ENCODE measurements at regions not wholly inside any gene's neighbourhood (a gene's known extent, or its start where the extent isn't known, plus 50 kb on each side); places are given as distances from the start of the nearest gene placed in this dataset.

DNA sequence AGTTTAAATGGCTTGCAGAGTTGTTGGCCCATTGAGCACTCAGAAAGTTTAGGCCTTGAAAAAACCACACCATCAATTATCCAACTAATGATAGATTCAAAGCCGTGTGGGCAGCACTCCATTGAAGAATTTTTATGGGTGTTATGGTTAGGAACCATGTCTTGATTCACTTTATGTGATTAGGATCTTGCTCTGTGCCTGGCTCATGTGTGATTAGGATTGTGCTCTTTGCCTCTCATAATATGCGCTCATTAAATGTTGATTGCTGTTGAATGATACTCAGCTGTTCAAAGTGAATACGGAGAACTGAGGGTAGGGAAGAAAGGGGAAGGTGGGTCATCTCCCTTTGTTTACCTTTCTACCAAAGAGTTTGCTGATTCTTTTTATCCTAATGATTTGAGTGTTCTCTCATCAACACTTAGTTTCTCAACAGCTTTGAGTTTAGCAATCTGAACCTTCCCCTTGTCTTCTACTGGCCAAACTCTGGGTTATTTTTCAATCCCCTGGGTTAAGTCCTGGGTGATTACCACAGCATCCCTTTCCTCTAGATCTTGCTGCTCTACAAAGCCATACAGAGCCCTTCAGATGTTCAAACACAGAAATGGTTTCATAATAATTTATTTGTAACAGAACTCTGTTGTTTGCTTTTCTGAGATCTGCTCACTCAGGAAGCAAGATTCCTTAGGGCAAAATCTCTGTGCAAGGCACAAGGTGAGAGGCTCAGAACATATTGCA lies 668.8 kb upstream of the RGMB start:
- Histone ChIP-seq H3K36me3 (ENCODE audit: control insufficient read depth in 2 of 2, insufficient read depth in 1 of 2, low read length in 2 of 2) (no peaks in the 10 kb centered on the region), H3K4me3 (ENCODE audit: low read depth, low read length) (no peak overlapping the region), H3K4me1 (ENCODE audit: control insufficient read depth, insufficient read depth, low read length) (no peaks in the 10 kb centered on the region), H3K9me3 (ENCODE audit: control insufficient read depth, insufficient read depth, low read depth, low read length) (no peaks in the 10 kb centered on the region), H3K27ac (ENCODE audit: extremely low read depth, low read depth, low read length) (no peak overlapping the region)
- no peak for TF ChIP-seq ZNF544 (tag by site-specific recombination; IDR thresholded peaks at IDR 0.05)
- TF ChIP-seq ZNF350 (tag by site-specific recombination; IDR thresholded peaks at IDR 0.05): no peak
- no peak for TF ChIP-seq ZNF311 (tag by site-specific recombination; IDR thresholded peaks at IDR 0.05; ENCODE audit: borderline replicate concordance)
- no peak for TF ChIP-seq ZBTB26 (tag by site-specific recombination; optimal IDR thresholded peaks at IDR 0.05)
- no peak for TF ChIP-seq YY1 (tag by site-specific recombination; IDR thresholded peaks at IDR 0.05)
- no peak for TF ChIP-seq SALL2 (tag by site-specific recombination; IDR thresholded peaks at IDR 0.05; ENCODE audit: borderline replicate concordance)
- no peak for TF ChIP-seq ZNF449 (tag by site-specific recombination; IDR thresholded peaks at IDR 0.05)
- no peak for TF ChIP-seq ZNF146 (tag by site-specific recombination; IDR thresholded peaks at IDR 0.05)
- TF ChIP-seq ZNF211 (tag by site-specific recombination; IDR thresholded peaks at IDR 0.05; ENCODE audit: low read depth): no peak
- TF ChIP-seq, protein P1, sequence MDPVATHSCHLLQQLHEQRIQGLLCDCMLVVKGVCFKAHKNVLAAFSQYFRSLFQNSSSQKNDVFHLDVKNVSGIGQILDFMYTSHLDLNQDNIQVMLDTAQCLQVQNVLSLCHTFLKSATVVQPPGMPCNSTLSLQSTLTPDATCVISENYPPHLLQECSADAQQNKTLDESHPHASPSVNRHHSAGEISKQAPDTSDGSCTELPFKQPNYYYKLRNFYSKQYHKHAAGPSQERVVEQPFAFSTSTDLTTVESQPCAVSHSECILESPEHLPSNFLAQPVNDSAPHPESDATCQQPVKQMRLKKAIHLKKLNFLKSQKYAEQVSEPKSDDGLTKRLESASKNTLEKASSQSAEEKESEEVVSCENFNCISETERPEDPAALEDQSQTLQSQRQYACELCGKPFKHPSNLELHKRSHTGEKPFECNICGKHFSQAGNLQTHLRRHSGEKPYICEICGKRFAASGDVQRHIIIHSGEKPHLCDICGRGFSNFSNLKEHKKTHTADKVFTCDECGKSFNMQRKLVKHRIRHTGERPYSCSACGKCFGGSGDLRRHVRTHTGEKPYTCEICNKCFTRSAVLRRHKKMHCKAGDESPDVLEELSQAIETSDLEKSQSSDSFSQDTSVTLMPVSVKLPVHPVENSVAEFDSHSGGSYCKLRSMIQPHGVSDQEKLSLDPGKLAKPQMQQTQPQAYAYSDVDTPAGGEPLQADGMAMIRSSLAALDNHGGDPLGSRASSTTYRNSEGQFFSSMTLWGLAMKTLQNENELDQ (tag by site-specific recombination; IDR thresholded peaks at IDR 0.05; ENCODE audit: low read depth): no peak
- TF ChIP-seq KLF7 (tag by site-specific recombination; IDR thresholded peaks at IDR 0.05; ENCODE audit: borderline replicate concordance): no peak
- no peak for TF ChIP-seq ZNF175 (tag by site-specific recombination; IDR thresholded peaks at IDR 0.05)
- no peak for TF ChIP-seq GLIS1 (tag by site-specific recombination; IDR thresholded peaks at IDR 0.05)
- no peak for TF ChIP-seq SP2 (tag by site-specific recombination; IDR thresholded peaks at IDR 0.05)
- no peak for TF ChIP-seq OVOL3 (tag by site-specific recombination; IDR thresholded peaks at IDR 0.05)
- ChIA-PET POLR2A (no interaction called here), CTCF (no interaction called here)

GRCh38 chr5:98105681-98106080 lies 667.8 kb upstream of the RGMB start:
- Histone ChIP-seq H3K27ac (ENCODE audit: extremely low read depth, low read depth, low read length) (no peak overlapping the region), H3K4me3 (ENCODE audit: low read depth, low read length) (no peak overlapping the region), H3K36me3 (ENCODE audit: control insufficient read depth in 2 of 2, insufficient read depth in 1 of 2, low read length in 2 of 2) (no peaks in the 10 kb centered on the region), H3K4me1 (ENCODE audit: control insufficient read depth, insufficient read depth, low read length) (no peaks in the 10 kb centered on the region), H3K9me3 (ENCODE audit: control insufficient read depth, insufficient read depth, low read depth, low read length) (no peaks in the 10 kb centered on the region)
- POLR2A ChIA-PET: no interaction called here
- CTCF ChIA-PET: interaction anchor here (0.6 kb wide), 1 partner anchor 610 kb away, joined by 3 read pairs; no protein-coding TSS in a partner anchor
- TF ChIP-seq PRDM10 (tag by site-specific recombination; IDR thresholded peaks at IDR 0.05) (no peak), ZNF529 (tag by site-specific recombination; IDR thresholded peaks at IDR 0.05; ENCODE audit: insufficient replicate concordance) (no peak), KLF16 (tag by site-specific recombination; IDR thresholded peaks at IDR 0.05) (no peak), ZNF707 (tag by site-specific recombination; IDR thresholded peaks at IDR 0.05) (no peak), ZNF830 (tag by site-specific recombination; IDR thresholded peaks at IDR 0.05; ENCODE audit: low read depth) (no peak), WT1 (tag by site-specific recombination; IDR thresholded peaks at IDR 0.05) (no peak), ZNF488 (tag by site-specific recombination; IDR thresholded peaks at IDR 0.05) (no peak)
- TF ChIP-seq, protein P2, sequence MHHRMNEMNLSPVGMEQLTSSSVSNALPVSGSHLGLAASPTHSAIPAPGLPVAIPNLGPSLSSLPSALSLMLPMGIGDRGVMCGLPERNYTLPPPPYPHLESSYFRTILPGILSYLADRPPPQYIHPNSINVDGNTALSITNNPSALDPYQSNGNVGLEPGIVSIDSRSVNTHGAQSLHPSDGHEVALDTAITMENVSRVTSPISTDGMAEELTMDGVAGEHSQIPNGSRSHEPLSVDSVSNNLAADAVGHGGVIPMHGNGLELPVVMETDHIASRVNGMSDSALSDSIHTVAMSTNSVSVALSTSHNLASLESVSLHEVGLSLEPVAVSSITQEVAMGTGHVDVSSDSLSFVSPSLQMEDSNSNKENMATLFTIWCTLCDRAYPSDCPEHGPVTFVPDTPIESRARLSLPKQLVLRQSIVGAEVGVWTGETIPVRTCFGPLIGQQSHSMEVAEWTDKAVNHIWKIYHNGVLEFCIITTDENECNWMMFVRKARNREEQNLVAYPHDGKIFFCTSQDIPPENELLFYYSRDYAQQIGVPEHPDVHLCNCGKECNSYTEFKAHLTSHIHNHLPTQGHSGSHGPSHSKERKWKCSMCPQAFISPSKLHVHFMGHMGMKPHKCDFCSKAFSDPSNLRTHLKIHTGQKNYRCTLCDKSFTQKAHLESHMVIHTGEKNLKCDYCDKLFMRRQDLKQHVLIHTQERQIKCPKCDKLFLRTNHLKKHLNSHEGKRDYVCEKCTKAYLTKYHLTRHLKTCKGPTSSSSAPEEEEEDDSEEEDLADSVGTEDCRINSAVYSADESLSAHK (tag by site-specific recombination; IDR thresholded peaks at IDR 0.05): no peak
